ENCODE measurements at regions not wholly inside any gene's neighbourhood (a gene's known extent, or its start where the extent isn't known, plus 50 kb on each side); places are given as distances from the start of the nearest gene placed in this dataset.

- Histone ChIP-seq H3K79me2 (ENCODE audit: low read length) (no peaks in the 10 kb centered on the region), H4K20me1 (ENCODE audit: insufficient read depth, low read length) (no peaks in the 10 kb centered on the region), H3K36me3 (replicated peaks; ENCODE audit: low read depth, low read length) (no peaks in the 10 kb centered on the region), H3K4me1 (ENCODE audit: low read length) (no peaks in the 10 kb centered on the region), H3K4me3 (ENCODE audit: low read length) (no peak overlapping the region), H3K27ac (ENCODE audit: low read length) (no peak overlapping the region), H3K9ac (ENCODE audit: low read length) (no peak overlapping the region), H3K27me3 (ENCODE audit: low read depth, low read length) (0 out of 2 replicates have a peak, but pooled peaks cover under 1% of the 10 kb centered on the region), H2AFZ (ENCODE audit: low read depth, low read length) (no peak overlapping the region), H3K9me3 (ENCODE audit: insufficient read depth, low read length) (no peaks in the 10 kb centered on the region), H3K4me2 (ENCODE audit: low read length) (no peak overlapping the region)
- no peak for TF ChIP-seq EZH2phosphoT487 (IDR thresholded peaks at IDR 0.05; ENCODE audit: low read depth)
- TF ChIP-seq CTCF (IDR thresholded peaks at IDR 0.05; ENCODE audit: low read depth, low read length): no peak
These were observed 82.2 kb downstream of the BUD13 start for GRCh38 chr11:116690611-116691010.

- TF ChIP-seq CTCF (IDR thresholded peaks at IDR 0.05; ENCODE audit: low read depth, low read length) (no peak), EZH2phosphoT487 (IDR thresholded peaks at IDR 0.05; ENCODE audit: low read depth) (no peak)
- H3K4me3 ChIP-seq (ENCODE audit: low read length): no peak overlapping the region
- no peak overlapping the region for H3K27ac ChIP-seq (ENCODE audit: low read length)
- no peaks in the 10 kb centered on the region for H3K4me1 ChIP-seq (ENCODE audit: low read length)
- H4K20me1 ChIP-seq (ENCODE audit: insufficient read depth, low read length): no peaks in the 10 kb centered on the region
- H3K9me3 ChIP-seq (ENCODE audit: insufficient read depth, low read length): no peaks in the 10 kb centered on the region
- 0 out of 2 replicates have a peak, but pooled peaks cover 9% of the 10 kb centered on the region for H3K27me3 ChIP-seq (ENCODE audit: low read depth, low read length)
- no peaks in the 10 kb centered on the region for H3K79me2 ChIP-seq (ENCODE audit: low read length)
- H3K9ac ChIP-seq (ENCODE audit: low read length): no peak overlapping the region
- H3K4me2 ChIP-seq (ENCODE audit: low read length): no peak overlapping the region
- no peak overlapping the region for H2AFZ ChIP-seq (ENCODE audit: low read depth, low read length)
- no peaks in the 10 kb centered on the region for H3K36me3 ChIP-seq (replicated peaks; ENCODE audit: low read depth, low read length)
These were observed 83.2 kb downstream of the BUD13 start for GRCh38 chr11:116689413-116690127.

DNA sequence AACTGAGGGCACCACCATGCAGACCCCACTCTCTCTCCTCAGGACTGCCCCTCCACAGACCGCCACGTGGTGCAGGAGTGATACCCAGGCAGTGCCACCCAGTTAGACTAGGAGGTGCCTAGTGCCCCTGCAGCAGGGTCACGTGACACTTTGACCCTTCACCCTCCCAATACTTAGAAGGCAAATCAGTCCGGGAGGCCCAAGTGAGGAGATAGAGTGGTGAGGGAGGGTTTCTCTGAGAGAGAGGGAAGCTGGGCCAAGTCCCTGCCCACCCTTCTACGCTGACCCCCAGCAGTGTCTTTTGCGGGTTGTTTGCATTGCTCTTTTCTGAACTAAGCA is 84.6 kb downstream of the BUD13 start:
- TF ChIP-seq CTCF (IDR thresholded peaks at IDR 0.05; ENCODE audit: low read depth, low read length): no peak
- no peak for TF ChIP-seq EZH2phosphoT487 (IDR thresholded peaks at IDR 0.05; ENCODE audit: low read depth)
- H3K79me2 ChIP-seq (ENCODE audit: low read length): no peaks in the 10 kb centered on the region
- no peak overlapping the region for H2AFZ ChIP-seq (ENCODE audit: low read depth, low read length)
- H3K4me1 ChIP-seq (ENCODE audit: low read length): no peaks in the 10 kb centered on the region
- H3K27me3 ChIP-seq (ENCODE audit: low read depth, low read length): 0 out of 2 replicates have a peak, but pooled peaks cover 9% of the 10 kb centered on the region
- no peak overlapping the region for H3K4me2 ChIP-seq (ENCODE audit: low read length)
- no peaks in the 10 kb centered on the region for H4K20me1 ChIP-seq (ENCODE audit: insufficient read depth, low read length)
- H3K9me3 ChIP-seq (ENCODE audit: insufficient read depth, low read length): no peaks in the 10 kb centered on the region
- no peak overlapping the region for H3K27ac ChIP-seq (ENCODE audit: low read length)
- H3K9ac ChIP-seq (ENCODE audit: low read length): no peak overlapping the region
- no peak overlapping the region for H3K4me3 ChIP-seq (ENCODE audit: low read length)
- no peaks in the 10 kb centered on the region for H3K36me3 ChIP-seq (replicated peaks; ENCODE audit: low read depth, low read length)

- H3K4me3 ChIP-seq (ENCODE audit: low read length): no peak overlapping the region
- H3K36me3 ChIP-seq (replicated peaks; ENCODE audit: low read depth, low read length): no peaks in the 10 kb centered on the region
- no peaks in the 10 kb centered on the region for H4K20me1 ChIP-seq (ENCODE audit: insufficient read depth, low read length)
- no peak overlapping the region for H3K4me2 ChIP-seq (ENCODE audit: low read length)
- no peak overlapping the region for H2AFZ ChIP-seq (ENCODE audit: low read depth, low read length)
- no peaks in the 10 kb centered on the region for H3K79me2 ChIP-seq (ENCODE audit: low read length)
- no peak overlapping the region for H3K9ac ChIP-seq (ENCODE audit: low read length)
- no peak overlapping the region for H3K27ac ChIP-seq (ENCODE audit: low read length)
- no peaks in the 10 kb centered on the region for H3K9me3 ChIP-seq (ENCODE audit: insufficient read depth, low read length)
- 0 out of 2 replicates have a peak, but pooled peaks cover 9% of the 10 kb centered on the region for H3K27me3 ChIP-seq (ENCODE audit: low read depth, low read length)
- H3K4me1 ChIP-seq (ENCODE audit: low read length): no peaks in the 10 kb centered on the region
- TF ChIP-seq CTCF (IDR thresholded peaks at IDR 0.05; ENCODE audit: low read depth, low read length) (no peak), EZH2phosphoT487 (IDR thresholded peaks at IDR 0.05; ENCODE audit: low read depth) (no peak)
These were observed 85.2 kb downstream of the BUD13 start for GRCh38 chr11:116687458-116688201.

All from OCI-LY3 (cell line).